GM12873 (cell line): ENCODE measurements at regions not wholly inside any gene's neighbourhood (a gene's known extent, or its start where the extent isn't known, plus 50 kb on each side); places are given as distances from the start of the nearest gene placed in this dataset.

Experiments
- TF ChIP-seq, protein P1 (sequence below): IDR thresholded peaks from 2 replicates; pipeline ENCODE4 v1.5.1; 2012; ENCODE audit warnings: low read depth, mild to moderate bottlenecking, moderate library complexity, low read length, control low read depth; ENCODE audit not compliant: insufficient read depth; ENCODE audit errors: missing control alignments

DNA sequence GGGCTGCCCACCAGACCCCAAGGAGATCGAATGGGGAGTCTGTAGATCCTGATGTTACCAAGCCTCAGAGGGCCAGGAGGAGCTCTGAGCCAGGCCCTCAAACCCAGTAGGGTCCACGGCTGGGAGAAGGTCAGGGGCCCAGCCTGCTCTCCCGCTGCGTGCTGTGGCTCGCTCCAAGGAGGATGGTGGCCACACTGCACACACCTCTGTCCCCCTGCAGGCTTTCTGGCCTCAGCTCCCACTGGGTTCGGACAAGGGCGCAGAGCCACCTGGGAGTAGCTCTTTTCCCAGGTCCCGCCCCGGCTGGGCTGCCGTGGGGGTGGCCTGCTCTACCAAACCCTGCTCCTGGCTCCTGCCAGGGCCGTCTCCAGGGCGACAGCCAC lies 175.8 kb downstream of the ZNF248 start:
- TF ChIP-seq, protein P1, sequence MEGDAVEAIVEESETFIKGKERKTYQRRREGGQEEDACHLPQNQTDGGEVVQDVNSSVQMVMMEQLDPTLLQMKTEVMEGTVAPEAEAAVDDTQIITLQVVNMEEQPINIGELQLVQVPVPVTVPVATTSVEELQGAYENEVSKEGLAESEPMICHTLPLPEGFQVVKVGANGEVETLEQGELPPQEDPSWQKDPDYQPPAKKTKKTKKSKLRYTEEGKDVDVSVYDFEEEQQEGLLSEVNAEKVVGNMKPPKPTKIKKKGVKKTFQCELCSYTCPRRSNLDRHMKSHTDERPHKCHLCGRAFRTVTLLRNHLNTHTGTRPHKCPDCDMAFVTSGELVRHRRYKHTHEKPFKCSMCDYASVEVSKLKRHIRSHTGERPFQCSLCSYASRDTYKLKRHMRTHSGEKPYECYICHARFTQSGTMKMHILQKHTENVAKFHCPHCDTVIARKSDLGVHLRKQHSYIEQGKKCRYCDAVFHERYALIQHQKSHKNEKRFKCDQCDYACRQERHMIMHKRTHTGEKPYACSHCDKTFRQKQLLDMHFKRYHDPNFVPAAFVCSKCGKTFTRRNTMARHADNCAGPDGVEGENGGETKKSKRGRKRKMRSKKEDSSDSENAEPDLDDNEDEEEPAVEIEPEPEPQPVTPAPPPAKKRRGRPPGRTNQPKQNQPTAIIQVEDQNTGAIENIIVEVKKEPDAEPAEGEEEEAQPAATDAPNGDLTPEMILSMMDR, result no peak

DNA sequence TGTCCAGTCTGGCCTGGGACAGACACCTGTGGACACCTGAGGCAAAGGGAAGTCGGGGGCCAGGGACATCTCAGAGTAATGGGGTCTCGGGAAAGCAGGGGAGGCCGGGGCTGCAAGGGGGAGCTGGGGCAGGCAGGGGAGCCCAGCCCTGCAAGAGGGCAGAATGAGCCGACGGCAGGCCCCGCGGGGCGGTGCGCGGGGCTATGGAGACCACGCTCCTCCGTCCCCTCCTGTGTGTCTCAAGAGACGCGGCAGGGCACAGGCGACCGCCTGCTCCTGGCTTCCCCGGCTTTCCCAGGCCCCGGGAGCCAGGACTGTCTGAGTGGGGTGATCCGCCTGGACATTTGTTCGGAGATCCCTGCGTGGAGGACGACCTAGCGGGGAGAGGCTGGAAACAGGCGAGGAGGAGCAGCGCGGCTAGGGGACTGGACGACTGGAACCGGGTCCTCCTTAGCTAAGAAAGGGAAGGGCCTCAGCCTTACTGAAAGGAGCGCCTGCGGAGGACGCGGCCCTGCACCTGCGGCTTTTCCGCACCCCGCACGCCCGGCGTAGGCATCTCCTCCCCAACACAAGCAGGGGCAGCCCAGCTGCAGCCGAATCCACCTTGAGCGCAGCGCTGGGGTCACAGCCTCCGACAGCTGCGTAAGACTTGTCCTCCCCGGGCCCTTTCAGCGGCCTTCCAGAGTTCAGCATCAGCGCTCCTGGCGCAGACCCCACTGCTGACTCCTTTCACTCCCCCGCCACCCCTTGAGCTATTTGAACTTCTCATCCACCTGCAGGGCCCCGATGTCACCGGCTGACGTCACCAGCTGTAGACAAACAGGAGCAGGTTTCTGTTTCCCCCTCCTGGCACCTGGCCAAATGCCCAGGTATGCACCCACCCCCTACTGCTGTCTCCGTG lies 176.4 kb downstream of the ZNF248 start:
- TF ChIP-seq, protein P1, result no peak

DNA sequence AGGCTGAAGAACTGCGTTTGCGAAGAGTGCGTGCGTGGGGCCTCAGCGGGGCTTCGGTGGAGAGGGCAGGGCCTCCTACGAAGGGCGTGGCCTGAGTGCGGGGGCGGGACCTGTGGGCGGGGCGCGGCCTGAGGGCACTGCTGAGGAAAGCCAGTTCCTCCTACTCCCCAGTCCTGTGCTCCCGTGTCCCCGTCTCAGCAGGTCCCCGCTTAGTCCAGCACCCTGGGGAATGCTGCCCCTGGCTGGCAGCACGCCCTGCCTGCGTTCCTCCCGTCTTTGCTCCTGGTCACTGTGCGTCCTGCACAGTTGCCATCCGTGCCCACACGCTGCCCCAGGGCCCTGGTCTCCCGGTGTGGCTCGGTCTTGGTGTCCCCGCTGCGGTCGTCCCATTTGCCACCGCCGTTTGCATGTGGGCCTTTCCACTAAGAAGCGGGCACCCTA lies 177.1 kb downstream of the ZNF248 start:
- TF ChIP-seq, protein P1, result no peak

DNA sequence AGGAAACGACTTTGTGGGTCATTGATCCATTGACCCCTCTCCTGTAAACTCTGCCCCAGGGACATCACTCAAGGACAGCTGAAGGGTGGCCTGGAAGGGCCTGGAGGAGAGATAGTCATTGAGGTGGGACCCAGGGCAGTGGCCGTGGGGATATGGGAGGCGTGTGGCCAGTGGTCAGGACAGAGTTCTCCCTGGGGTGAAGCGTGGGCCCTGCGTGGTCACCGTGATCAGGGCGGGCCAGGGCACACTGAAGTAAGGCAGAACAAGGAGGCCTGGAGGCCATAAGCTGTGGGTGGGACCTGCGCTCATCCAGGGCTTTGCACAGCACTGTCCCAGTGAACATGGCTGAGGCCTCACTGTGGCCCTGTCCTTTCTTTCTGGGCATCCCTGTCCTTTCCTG lies 177.9 kb downstream of the ZNF248 start:
- TF ChIP-seq, protein P1, result no peak

DNA sequence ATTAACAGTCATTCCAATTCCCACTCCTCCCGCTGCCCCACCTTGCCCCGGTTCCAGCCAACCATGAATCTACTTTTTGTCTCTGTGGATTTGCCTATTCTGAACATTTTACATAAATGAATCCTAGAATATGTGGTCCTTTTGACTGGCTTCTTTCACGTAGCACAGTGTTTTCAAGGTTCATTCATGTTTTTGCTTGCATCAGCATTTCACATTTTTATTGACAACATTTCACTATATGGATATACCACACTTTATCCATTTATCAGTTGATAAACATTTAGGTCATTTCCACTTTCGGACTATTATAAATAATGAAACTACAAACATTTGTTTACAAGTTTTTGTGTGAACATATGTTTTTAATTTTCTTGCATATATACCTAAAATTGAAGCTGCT lies 182.0 kb downstream of the ZNF248 start:
- TF ChIP-seq, protein P1, result no peak

- TF ChIP-seq, protein P1, result no peak
Observed at GRCh38 chr10:37671802-37672201, 185.6 kb downstream of the ZNF248 start.

GRCh38 chr10:37667736-37668135 lies 189.7 kb downstream of the ZNF248 start:
- TF ChIP-seq, protein P1, result no peak
